ENCODE measurements at regions not wholly inside any gene's neighbourhood (a gene's known extent, or its start where the extent isn't known, plus 50 kb on each side); places are given as distances from the start of the nearest gene placed in this dataset.

DNA sequence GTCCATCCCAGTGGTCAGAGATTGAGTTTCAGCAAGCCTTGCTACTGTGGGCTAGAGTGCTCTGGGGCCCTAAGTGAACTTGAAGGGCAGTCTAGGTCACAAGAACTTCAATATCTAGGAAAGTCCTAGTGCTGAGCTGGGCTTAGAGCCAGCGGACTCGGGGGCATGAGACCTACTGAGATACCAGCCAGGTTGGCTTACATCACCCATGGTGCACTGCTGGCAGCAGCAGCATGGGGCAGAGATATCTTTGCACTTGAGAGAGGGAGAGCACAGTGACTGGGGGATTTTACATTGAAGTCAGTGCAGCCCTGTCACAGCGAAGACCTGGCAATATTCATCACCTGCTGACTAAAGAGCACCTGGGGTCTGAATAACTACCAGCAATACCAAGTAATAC is 158.3 kb upstream of the PRKD1 start:
- TF ChIP-seq, protein P1, sequence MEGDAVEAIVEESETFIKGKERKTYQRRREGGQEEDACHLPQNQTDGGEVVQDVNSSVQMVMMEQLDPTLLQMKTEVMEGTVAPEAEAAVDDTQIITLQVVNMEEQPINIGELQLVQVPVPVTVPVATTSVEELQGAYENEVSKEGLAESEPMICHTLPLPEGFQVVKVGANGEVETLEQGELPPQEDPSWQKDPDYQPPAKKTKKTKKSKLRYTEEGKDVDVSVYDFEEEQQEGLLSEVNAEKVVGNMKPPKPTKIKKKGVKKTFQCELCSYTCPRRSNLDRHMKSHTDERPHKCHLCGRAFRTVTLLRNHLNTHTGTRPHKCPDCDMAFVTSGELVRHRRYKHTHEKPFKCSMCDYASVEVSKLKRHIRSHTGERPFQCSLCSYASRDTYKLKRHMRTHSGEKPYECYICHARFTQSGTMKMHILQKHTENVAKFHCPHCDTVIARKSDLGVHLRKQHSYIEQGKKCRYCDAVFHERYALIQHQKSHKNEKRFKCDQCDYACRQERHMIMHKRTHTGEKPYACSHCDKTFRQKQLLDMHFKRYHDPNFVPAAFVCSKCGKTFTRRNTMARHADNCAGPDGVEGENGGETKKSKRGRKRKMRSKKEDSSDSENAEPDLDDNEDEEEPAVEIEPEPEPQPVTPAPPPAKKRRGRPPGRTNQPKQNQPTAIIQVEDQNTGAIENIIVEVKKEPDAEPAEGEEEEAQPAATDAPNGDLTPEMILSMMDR (IDR thresholded peaks at IDR 0.05; ENCODE audit: low read length) = no peak
- no peak for TF ChIP-seq EZH2 (optimal IDR thresholded peaks at IDR 0.05; ENCODE audit: low read depth, low read length)
